Left renal pelvis (tissue), 4 donors: ENCODE measurements at regions not wholly inside any gene's neighbourhood (a gene's known extent, or its start where the extent isn't known, plus 50 kb on each side); places are given as distances from the start of the nearest gene placed in this dataset.
"Not testable (repeated sequence)": the region's sequence is repeated elsewhere in the genome, so short reads cannot be mapped to it uniquely, and the experiment has no call there.

Experiments
- DNase-seq, 4 donors: peaks; one replicate each; pipeline ENCODE4 v3.0.0-alpha.2; 2013; ENCODE audit warnings: low read depth in 4 of 4, low spot score in 3 of 4

GRCh38 chr15:26134152-26134551, 271.0 kb upstream of the ATP10A start:
- no peak for DNase-seq

GRCh38 chr15:26132811-26133210, 269.7 kb upstream of the ATP10A start:
- no peak for DNase-seq

DNA sequence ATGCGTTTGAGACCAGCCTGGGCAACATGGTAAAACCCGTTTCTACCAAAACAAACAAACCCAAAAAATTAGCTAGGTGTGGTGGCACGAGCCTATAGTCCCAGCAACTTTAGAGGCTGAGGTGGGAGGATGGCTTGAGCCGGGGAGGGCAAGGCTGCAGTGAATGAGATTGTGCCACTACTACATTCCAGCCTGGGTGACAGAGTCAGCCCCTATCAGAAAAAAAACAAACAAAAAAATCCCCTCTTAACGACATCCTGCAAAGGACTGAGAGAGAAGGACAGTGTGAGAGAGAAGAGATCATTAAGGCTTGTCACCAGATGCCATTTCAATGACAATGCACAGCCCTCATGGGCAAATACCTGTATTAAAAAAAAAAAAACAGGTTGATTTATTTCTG, 266.7 kb upstream of the ATP10A start:
- no peak for DNase-seq

DNA sequence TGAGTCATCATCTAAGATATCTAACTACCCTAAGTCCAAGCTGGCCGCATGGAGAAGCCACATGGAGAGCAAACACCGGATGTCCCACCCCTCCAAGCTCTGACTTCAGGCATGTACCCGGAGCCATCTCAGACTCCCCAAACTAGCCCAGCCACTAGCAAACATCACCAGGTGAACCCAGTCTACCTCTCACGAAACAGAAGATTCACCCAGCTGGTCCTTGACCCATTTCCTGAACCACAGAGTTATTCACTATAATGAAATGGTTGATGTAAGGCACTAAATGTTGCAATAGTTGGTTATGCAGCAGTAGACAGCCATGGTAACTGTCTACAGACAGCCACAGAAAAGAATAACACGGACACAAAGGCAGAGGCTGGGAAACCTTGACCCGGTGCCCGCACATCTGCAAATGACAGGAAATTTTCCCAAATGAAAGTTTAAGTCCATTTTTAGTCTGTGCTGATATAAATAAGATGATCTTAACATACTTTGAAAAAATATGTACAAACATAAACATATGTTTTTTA, 265.5 kb upstream of the ATP10A start:
- no peak for DNase-seq

DNA sequence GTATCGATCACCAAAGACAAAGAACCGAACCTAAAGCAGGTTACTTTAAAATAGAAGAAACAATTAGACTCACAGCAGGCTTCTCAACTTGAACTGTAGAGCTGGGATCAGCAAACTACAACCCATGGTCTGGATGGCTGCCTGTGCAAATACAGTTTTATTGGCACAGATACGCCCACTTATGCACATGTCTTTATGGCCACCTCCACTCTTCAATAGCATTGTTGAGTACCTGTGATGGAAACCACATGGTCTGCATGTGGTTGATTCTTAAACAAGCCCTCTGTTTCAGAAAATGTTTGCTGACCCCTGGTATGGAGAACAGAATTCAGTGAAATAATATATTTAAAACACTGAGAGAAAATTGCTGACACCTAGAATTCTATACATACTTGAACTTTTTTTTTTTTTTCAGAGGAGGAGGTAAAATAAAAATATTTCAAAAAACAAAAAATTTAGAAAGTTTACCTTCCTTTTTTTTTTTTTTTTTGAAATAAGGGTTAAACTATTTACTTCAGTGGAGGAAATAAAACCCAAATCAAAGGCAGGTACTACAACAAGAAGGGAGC, 263.8 kb upstream of the ATP10A start:
- DNase-seq: no peak

- no peak for DNase-seq
These were observed 262.9 kb upstream of the ATP10A start for GRCh38 chr15:26126070-26126469.

DNA sequence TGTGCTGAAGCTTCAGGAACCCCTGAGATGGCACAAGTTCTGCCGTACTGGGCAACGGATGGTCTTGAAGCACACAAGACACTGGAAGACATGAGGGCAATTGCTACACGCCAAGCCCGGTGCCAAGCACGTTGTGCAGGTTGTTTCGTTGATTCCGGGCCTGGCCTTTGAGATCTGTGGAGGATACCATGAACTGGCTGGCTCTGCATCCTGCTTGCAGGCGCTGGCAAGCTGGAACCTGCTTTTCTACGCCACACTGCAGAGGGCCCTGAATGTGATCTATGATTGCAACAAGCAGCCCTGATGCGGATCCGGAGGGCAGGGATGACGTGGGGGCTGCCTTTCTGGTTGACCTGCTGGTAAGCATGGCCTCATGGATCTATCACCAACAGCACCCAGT, 262.5 kb upstream of the ATP10A start:
- no peak for DNase-seq

- no peak for DNase-seq
These were observed 256.2 kb upstream of the ATP10A start for GRCh38 chr15:26119322-26119721.

- DNase-seq: no peak
These were observed 252.3 kb upstream of the ATP10A start for GRCh38 chr15:26115229-26115943.

GRCh38 chr15:26114128-26114527, 251.0 kb upstream of the ATP10A start:
- not testable (repeated sequence) for DNase-seq

DNA sequence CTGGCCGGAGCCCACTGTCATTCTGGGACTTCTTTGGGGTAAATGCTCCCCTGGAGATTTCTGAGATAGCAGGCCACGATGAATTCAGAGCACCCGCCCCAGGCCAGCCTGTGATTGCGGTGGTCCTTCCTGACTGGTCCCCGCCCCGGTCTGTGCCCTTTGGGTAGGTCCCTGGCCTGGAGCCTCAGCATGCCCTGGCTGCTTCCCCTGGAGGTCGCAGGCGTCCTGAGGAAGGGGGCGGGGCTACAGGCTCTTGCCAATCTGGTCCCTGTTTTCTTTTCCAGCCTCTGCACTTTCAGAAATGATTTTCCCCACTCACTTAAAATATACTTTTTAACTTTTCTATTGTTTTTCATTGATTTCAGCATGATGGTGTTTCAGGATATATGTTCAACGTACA, 250.2 kb upstream of the ATP10A start:
- no peak for DNase-seq

DNA sequence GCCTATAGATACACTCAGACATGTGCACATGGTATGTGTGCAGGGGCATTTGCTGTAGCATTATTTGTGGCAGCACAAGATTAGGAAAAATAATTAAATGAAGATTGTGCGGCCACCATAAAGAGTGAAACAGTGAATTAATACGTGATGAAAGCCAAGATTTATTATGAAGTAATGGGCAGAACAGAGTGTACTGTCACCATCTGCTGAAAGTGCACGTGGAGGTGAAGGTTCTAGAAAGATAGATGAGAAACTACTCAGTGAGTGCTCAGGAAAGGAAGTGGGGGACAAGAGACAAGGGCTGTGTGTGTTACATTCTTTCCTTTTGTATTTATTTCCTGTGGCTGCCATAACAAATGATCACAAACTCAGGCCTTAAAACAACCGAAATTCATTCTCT, 246.1 kb upstream of the ATP10A start:
- no peak for DNase-seq

DNA sequence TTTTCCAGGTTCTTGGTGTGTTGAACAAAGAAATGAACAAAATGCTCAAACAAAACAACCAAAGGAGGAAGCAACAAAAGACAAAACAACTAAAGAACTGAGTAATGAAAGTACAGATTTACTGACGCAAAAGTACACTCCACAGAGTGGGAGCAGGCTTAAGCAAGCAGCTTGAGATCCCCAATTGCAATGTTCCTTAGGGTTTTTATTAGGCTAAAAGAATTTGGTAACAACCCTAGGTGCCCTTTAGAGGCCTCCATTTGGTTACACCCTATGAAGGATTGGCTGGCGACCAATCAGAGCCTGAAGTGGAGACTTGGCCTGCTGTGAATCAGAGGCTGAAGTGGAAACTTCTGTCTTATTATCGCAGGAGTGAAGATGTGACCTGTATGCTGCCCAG, 243.4 kb upstream of the ATP10A start:
- no peak for DNase-seq

DNA sequence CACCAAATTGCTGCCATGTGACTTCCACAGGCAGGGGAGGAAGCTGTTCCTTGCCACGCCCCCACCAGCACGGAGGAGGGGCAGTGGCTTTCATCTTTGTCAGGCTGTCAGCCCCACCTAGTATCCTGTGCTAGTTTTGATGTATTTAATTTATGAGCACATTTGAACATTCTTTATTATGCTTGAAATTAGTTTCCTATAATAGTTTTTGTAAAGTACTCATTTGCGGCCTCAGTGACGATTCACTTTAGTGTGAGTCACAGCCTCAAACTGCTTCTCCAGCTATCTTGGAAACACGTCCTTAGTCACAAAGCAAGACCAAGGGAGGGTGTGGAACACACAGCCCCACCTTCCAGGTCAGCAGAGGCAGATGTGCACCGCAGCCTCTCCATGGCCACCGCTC, 239.9 kb upstream of the ATP10A start:
- DNase-seq: no peak

GRCh38 chr15:26102365-26102764, 239.2 kb upstream of the ATP10A start:
- DNase-seq: no peak

DNA sequence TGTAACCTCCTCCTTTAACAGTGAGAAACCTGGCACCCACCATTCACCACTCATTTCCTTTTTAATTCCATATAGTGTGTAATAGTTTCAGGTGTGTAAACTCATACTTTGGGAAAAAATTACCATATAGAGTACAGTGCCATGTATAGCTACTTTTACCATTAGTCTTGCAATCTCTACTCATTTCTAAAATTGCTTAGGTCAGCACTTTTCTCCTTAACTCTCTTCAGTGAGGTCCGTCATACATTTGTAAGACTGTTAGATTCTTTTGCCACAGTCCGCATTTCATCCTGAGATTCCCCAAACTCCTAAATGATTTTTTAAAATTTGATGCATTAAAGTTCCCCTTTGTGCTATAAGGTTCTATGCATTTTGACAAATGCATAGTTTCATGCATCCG, 238.3 kb upstream of the ATP10A start:
- no peak for DNase-seq

GRCh38 chr15:26098801-26099200, 235.7 kb upstream of the ATP10A start:
- DNase-seq: no peak

DNA sequence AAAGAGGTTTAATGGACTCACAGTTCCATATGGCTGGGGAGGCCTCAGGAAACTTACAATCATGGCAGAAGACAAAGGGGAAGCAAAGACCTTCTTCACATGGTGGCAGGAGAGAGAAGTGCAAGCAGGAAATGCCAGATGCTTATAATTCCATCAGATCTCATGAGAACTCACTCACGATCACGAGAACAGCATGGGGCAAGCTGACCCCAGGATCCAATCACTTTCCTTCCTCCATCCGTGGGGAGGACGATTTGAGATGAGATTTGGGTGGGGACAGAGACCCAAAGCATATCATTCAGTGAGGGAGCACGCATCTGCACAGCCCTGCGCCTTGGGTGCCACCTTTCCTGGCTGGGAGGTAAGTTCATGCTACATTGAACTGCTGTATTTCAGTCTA, 234.1 kb upstream of the ATP10A start:
- no peak for DNase-seq

GRCh38 chr15:26096581-26096980, 233.5 kb upstream of the ATP10A start:
- no peak for DNase-seq

DNA sequence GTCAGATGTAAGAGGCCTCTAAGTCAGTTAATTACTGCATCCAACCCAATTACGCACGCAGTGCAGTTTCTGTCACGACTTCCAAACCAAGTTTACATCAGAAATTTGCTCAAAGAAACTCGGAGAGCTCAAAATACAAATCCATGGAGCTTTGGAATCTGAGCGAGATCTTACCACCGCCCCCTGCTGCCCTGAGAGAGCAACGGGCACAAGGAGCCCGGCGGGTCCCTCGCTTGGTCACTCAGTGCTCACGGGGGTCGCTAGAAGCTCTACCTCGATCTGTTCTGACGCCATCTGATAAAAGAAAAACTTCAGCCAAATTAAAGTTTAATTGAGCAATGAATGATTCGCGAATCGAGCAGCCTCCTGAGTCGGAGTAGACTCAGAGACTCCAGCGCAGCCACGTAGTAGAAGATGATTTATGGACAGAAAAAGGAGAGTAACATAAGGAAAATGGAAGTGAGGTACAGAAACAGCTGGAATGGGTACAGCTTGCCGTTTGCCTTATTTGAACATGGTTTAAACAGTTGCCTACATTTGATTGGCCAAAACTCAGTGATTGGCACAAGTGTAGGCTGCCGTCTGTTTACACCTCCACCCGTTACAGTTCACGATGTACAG, 232.7 kb upstream of the ATP10A start:
- DNase-seq: no peak

- no peak for DNase-seq
These were observed 228.1 kb upstream of the ATP10A start for GRCh38 chr15:26091184-26091583.

DNA sequence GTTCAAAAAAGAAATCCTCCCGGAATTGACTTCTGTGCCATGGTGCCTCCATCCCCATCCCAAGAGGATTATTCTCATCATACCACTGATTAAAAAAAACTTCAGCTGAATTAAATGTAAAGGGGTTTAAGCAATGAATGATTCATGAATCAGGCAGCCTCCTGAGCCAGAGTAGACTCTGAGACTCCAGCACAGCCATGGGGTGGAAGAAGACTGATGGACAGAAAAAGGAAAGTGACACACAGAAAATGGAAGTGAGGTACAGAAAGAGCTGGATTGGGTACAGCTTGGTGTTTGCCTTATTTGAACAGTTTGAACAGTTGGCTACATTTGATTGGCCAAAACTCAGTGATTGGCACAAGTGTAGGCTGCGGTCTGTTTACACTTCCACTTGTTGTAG, 224.8 kb upstream of the ATP10A start:
- no peak for DNase-seq
